GM18858 (cell line): ENCODE measurements at regions not wholly inside any gene's neighbourhood (a gene's known extent, or its start where the extent isn't known, plus 50 kb on each side); places are given as distances from the start of the nearest gene placed in this dataset.
"Not testable (repeated sequence)": the region's sequence is repeated elsewhere in the genome, so short reads cannot be mapped to it uniquely, and the experiment has no call there.

Experiments
- ATAC-seq: cut with Tn5 transposase; IDR thresholded peaks from one replicate; pipeline ENCODE4 v1.9.1; 2021; ENCODE audit not compliant: unreplicated experiment

DNA sequence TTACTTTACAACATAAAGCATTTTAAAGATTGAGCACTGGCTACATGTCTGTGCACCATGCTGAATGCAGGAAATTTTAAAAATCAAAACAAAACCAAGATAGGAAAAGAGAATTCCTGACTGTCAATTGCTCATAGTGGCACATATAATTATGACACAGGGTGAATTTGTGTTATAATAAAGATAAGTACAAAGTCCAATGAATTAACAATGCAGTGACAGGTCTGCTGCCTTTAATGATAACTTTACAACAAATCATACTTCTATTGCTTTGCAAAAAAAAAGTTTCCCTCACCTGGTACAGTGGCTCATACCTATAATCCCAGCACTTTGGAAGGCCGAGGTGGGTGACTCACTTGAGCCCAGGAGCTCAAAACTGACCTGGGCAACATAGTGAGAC is 93.8 kb upstream of the OSBPL8 start:
- ATAC-seq: no peak

DNA sequence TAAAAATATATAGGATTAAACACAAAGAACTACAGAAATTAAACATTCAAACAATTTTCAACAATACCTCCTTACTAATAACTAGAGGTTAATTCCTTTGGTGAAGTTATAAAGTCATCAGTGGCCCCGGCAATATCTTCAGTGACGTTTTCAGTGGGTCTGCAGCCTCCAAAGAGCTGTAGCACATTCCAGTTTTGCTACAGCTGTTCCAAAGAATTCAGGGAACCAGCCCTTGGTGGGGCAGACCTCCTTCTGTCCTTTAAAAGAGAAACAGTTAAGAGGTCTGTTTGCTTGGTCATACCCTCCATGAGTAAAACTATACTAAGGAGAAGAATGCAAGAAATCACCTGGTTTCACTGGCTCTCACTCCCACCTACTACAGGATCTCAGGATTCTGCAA is 99.2 kb upstream of the ZDHHC17 start:
- no peak for ATAC-seq

DNA sequence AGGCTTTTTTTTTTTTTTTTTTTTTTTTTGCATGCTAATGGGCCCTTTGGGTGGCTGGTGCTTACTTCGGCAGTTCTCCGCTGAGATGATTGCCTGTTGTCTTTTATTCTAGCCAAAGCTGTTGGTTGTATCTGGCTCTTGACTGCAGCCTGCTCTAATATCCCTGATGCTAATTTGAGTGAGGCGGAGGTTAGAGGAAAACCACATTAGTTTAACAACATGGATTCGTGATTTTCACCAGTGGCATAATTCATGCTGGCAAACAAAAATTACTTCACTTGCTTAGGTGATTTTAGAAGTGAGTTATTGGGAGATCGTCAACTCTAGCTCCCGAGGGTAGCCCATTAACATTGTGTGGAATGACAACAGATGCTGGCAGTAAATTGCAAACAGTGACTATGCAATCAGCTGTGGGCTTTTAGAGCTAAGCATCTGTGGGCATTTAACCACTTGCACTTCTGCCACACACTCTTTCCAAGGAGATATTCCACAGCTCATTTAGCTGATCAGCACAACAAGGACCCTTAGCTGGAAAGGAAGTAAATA is 97.6 kb upstream of the ZDHHC17 start:
- ATAC-seq: no peak

DNA sequence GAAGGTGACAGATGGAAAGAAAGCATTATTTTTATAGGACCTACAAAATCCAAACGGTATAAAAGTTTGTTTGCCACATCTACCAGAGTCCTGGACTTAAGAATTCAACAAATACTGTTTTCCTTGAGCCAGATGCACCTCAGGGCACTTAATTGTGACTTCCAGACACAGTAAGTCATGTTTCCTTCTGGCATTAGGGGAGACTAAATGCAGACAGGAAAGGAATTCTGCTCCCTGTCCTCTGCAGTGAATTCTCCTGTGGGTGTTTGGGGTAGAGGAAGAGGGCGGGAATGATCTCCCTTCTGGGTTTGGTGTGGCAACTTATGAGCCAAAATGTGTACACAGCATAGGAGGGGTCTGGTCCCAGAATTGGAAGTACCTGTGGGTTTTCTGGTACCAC is 93.9 kb upstream of the ZDHHC17 start:
- ATAC-seq: no peak

DNA sequence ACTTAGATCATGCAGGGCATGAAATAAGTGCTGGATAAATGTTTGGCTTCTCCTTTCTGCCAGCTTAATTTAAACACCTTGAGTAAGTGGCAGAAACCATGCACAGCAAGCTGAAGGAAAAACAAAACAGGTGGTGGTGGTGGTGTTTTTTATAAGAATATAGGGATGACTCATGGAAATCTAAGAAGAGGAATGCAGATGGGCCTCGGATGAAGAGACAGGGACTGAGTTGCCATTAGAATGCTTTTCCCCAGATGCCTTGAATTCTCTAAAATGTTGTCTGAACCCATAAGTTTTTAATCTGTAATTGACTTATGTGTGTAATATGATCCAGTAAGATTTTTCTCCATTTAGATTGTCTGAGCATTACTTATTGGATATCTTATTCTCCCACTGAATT is 93.1 kb upstream of the ZDHHC17 start:
- no peak for ATAC-seq

DNA sequence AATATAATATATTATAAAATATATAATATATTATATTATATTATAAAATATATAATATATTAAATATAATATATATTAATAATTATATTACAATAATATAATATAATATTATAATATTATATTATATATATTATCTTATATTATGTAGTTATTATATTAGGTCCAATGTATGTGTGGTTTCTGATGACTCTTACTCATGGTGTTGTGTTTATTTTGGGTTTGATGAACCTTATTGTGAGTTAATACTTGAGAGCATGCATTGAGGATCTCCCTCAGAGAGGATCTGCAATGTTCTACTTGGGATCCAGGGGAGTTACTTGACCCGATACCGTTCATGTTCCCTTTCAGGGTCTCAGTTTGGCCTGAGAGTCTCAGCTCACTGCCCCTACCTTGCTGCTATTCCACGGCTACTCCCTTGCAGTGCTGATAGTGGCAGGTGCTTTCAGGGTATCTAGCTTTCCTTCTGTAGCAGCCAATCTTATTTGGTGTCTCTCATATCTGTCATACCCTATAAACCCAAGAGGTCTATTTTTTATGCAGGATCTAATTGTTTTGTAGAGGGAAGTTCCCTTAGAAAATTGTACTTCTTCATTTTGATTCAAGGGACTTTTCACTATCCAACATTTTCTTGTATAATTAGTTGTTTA is 89.1 kb upstream of the ZDHHC17 start:
- no peak for ATAC-seq

DNA sequence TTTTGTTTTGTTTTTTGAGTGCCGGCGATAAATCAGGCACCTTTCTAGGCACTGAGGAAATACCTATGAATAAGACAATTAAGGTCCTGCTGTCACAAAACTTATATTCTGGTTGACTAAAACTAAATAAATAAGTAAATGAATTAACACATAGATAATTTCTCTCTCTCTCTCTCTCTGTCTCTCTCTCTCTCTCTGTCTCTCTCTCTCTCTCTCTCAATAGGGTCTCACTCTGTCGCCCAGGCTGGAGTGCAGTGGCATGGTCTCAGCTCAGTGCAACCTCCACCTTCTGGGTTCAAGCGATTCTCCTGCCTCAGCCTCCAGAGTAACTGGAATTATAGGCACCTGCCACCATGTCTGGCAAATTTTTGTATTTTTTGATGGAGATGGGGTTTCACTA is 87.7 kb upstream of the ZDHHC17 start:
- ATAC-seq: not testable (repeated sequence)

DNA sequence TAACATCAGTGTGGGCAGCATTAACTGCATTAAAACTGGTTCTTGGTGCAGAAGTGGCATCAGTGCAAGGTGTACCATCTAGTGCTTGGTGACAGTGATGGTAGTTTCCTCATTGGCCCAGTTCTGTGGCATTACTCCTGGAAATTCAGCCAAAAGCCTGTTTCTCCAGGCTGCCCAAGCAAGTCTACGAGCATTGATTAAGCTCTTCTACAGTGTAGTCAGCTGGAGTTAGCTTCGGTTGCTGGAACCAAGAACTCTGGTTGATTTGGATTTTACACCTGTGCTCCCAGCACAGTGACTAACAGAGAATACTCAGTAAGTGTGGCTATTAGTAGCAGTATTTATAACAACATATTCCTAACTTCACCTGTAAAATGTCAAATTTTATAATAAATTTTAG is 84.9 kb upstream of the ZDHHC17 start:
- no peak for ATAC-seq

DNA sequence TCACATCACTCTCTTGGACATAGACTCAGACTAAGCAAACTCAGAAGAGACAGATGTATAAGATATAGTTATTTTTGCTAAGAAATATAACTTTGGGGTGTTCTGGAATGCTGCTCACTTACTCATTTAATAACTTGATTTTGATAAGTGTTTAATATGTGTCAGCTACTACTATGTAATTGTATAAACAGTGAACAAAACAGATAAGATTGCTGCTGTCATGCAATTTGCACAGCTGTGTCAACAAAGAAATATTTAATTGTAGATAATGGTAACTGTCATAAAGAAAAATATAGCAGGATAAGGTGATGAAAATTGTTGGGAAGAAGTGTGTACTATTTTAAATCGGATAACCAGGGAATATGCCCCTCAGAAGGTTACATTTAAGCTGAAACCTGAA is 84.1 kb upstream of the ZDHHC17 start:
- no peak for ATAC-seq

DNA sequence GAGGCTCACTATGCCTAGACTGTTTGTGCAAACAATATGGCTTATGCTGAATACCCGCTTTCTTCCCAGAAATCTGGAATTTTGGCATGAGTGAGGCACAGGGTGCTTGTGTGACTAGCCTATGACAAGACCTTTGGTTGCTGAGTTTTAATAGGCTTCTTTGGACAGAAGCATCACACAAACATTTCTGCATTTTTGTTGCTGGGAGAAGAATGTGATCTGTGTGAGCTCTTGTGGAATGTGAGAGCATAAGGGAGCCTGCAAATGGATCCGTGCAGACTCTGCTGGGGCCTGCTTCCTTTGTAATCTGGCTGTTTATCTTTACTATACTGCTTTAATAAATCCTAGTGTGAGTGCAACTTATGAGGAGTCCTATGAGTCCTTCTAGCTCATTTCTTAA is 83.0 kb upstream of the ZDHHC17 start:
- ATAC-seq: no peak

DNA sequence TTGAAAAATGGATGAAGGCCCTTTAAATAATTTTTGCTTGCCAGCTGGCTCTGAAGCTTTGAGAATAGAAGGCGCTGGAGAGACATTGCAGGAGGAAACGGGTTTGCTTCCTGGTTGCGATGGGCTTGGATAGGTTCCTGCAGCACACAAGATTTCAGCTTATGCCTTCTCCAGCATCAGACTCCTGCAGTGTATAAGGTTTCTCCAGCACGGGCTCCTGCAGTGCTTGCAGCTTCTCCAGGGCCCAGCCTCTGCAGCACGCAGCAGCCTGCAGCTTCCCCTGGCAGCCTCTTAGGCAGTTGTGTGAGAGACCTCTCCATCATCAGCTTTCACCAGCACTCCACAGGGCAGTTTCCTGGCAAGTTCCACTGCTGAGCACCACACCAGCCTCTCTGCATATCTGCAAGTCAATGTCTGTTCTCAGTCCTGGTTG is 78.7 kb upstream of the ZDHHC17 start:
- no peak for ATAC-seq

DNA sequence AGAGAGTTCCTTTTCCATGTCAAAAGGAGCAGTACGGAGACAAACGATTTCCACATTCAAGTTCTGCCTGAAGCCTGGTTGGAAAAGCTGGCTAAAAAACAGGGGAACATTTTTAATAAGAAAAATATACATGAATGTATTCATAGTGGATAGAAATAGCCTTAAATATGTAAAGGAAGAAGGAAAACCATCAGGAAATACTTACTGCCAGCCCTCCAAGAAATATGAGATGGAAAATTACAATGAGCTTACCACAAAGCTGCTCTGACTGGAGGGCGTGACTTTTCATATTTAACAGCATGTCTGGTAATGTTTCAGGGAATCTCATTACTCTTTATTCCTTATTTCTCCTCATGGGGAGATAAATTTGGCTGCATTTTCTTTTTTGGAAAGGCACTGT is 75.9 kb upstream of the ZDHHC17 start:
- ATAC-seq: no peak

DNA sequence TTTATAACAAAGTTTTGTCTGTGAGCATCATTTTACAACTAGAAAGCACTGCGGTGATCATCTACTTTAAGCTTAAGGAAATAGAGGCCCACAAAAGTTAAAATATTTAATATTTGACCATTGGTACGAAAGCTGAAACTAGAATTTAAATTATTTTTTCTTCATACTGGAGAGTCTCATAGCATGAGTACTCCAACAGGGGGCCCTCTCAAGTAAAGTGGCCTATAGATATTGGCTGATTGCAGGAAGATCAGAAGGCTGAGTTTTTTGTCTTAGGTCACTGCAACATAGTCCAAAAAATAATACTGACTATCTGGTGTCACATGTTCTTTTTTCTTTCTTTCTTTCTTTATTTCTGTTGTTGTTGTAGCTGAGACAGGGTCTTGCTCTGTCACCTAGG is 75.3 kb upstream of the ZDHHC17 start:
- no peak for ATAC-seq

DNA sequence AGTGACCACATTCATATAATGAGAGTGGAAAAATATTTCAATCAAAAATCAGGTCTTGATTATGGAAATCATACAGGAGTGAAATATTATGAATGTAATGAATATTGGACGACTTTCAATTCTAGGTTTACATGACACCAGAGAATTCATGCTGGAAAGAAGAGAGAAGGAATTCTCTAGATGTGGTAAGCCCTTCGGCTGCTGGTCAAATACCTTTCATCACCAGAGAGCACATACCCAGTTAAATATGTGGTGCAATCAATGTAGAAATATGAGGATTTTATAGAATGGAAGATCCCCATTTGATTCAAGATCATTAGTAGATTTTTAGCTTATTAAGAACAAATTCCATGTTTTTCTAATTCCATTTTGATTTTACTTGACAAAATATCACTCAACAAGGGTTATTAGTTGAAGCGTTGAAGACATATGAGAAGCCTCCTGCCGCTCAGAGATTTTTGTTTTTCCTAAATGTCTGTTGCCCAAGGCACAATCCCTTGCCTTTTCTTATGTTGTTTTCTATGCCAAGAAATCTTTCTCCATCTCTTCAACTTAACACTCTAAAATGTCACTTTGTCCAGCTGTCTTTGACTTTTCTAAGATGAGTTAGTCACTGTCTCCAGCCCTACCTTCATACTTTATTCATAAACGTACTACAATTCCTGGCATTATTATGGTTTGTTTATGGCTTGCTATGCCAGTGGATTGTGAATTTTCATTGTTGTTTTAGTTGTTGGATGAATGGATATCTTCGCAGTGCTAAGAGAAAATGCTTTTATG is 72.8 kb upstream of the ZDHHC17 start:
- ATAC-seq: no peak

DNA sequence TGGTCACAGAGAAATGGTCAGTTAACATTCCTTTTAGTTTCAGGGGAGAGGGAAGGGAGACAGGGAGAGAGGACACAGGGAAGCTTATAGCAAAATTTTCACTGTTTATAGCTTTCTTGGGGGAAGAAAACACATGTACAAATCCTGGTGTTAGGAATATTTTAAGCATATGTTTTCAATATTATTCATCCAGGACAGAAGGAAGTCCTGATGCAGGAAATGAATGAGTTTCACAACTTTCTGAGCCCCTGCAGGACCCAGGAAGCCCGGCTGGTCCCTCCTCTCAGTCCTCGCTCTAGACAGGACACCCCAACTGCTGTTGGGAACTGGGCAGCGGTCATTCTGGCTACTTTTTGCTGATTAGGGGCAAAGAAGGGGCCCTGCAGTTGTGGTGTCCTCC is 71.1 kb upstream of the ZDHHC17 start:
- ATAC-seq: no peak

DNA sequence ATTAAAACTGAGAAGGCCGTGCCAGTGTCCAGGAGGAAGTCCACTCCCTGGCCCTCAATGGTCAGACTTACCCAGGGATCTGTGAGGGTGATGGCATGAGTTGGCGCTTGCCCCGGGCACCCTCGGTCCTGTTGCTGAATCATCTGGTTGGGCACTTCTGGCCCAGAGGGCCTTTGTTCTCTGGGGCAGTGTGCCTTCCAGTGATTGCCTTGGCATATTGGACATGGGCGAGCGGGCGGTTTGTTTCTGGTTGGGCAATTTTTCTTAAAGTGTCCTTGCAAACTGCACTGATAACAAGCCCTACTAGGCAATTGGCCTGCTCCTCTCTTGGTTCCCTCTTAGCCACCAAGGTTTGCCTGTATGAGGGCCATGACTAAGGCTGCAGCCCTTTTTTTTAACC is 69.5 kb upstream of the ZDHHC17 start:
- no peak for ATAC-seq

DNA sequence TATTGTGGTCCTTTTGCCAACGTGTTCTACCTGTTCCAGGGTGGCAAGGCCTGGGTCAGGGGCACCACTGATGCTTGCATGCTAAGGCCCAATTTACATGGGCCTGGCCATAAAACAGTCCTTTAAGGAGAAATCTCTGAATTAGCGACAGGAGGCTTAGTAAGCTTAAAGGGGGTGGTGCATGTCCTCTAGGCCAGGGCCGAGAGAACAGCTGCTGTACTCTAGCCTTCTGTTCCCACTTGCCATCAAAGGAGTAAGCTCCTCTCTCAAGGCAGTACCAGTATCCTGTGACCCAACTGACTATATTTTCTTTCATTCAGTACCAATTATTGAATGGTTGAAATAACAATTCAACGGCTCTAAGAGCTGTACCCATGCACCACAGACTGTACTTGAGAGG is 67.7 kb upstream of the ZDHHC17 start:
- no peak for ATAC-seq

DNA sequence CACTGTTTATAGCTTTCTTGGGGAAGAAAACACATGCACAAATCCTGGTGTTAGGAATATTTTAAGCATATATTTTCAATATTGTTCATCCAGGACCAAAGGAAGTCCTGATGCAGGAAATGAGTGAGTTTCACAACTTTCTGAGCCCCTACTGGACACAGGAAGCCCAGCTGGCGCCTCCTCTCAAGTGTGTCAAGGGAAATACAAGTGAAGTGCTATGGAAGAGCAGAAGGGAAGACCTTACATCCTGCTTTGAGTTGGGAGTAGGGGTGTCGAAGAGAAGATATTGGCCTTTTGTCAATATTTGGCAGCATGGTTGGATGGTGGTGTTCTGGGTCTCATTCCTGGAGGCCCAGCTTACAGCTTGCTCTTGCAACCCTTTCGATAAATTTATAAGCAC is 66.1 kb upstream of the ZDHHC17 start:
- no peak for ATAC-seq

DNA sequence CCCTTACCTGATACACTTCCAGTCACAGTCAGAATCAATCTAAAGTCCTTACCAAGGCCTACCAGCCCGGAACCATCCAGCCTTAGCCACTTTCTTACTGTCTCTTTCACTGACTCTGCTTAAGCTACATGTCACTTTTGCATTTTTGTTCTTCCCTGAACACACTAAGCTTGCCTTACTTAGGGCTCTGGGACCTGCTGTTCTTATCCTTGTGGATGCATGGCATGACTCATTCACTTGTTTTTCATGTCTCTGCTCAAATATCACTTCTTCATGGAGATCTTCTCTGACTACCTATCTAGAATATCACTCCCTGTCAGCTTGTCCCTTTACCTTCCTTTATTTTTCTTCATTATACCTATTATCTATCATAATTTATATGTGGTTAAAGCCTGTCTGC is 65.6 kb upstream of the ZDHHC17 start:
- ATAC-seq: no peak

DNA sequence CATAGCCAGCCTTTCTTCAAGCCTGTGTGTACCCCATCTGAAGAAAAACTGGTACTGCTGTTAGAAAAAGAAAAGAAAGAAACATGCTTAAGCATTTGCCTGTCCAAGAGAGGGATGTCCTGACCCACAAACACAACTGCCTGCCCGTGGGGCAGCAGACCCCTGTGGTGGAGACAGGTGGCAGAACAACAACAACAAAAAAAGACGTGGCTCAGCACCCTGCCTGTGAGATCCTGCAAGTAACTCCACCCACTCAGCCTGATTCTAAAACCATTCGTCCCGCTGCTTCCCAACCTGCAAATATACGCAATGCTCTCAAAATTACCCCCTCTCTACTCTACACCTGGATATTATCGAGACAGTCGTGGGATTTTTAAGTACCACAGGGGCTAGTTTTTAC is 64.9 kb upstream of the ZDHHC17 start:
- no peak for ATAC-seq

DNA sequence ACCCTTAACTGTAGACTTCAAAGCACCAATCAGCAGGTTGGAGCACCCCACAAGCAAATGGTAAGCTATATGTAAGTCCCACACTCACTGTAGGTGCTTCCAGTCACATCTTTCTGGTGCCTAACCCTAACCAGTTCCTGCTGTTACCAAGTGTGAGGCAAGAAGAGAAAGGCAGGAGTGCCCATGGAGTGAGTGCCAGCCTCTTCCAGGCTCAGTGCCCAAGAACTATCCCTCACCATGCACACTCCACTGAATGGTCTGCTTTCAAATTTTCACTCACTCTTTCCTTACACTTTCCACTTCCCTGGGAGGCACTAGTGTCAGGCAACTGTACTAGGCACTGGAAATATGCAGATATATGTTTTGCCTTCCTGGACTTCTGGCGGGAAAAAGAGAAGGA is 62.2 kb upstream of the ZDHHC17 start:
- no peak for ATAC-seq

DNA sequence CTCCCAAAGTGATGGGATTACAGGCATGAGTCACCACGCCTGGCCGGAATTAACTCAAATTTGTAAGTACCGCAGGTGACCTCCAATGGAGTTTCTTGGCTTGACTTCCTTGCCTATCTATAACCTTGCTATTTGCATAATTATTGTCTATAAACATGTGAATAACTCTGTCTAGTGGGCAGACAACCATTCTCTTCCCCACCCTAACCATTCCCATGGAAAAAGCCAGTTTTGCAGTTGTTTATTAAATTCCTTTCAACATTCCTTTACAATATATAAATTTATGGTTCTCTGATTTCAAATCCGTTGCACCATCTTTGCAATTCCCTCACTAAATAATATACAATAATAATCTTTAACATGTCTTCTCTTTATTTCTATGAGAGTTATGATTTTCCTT is 61.0 kb upstream of the ZDHHC17 start:
- ATAC-seq: no peak

DNA sequence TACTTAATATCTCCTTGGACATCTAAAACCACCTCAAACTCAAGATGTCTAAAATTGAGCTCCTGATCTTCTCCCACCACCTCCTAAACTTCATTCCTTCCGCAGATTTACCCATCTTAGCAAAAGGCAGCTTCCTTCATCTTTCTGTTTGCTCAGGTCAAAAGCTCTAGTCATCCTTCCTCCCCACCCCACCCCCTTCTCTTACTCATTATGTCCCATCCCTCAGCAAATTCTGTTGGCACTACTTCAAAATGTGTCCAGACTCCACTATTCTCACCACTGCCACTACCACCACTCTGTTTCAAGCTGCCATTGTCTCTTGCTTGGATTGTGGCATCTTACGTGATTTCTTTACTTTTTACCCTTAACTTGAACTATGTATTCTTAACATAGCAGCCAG is 59.2 kb upstream of the ZDHHC17 start:
- no peak for ATAC-seq
